NOMO-1 treated with DMSO at 0.1 percent for 48 hours (cell line): ENCODE measurements at regions not wholly inside any gene's neighbourhood (a gene's known extent, or its start where the extent isn't known, plus 50 kb on each side); places are given as distances from the start of the nearest gene placed in this dataset.
"Not testable (repeated sequence)": the region's sequence is repeated elsewhere in the genome, so short reads cannot be mapped to it uniquely, and the experiment has no call there.

Source experiments
- DNase-seq: peaks from one replicate; lab custom pipeline; 2025; ENCODE audit not compliant: unreplicated experiment; lab: John Stamatoyannopoulos, UW

GRCh38 chr3:87435926-87436620 lies 159.7 kb upstream of the POU1F1 start:
- DNase-seq = no peak

GRCh38 chr3:87433445-87433844 lies 157.1 kb upstream of the POU1F1 start:
- not testable (repeated sequence) for DNase-seq

GRCh38 chr3:87426918-87427317 lies 150.5 kb upstream of the POU1F1 start:
- DNase-seq = no peak

GRCh38 chr3:87425056-87425455 lies 148.7 kb upstream of the POU1F1 start:
- no peak for DNase-seq

- no peak for DNase-seq
These were observed 147.0 kb upstream of the POU1F1 start for GRCh38 chr3:87423336-87423735.

- DNase-seq = no peak
These were observed 145.9 kb upstream of the POU1F1 start for GRCh38 chr3:87422333-87422732.

- DNase-seq = no peak
These were observed 143.8 kb upstream of the POU1F1 start for GRCh38 chr3:87420171-87420570.

GRCh38 chr3:87414271-87414670 lies 137.9 kb upstream of the POU1F1 start:
- no peak for DNase-seq

GRCh38 chr3:87413814-87414213 lies 137.4 kb upstream of the POU1F1 start:
- DNase-seq = no peak

- no peak for DNase-seq
These were observed 133.7 kb upstream of the POU1F1 start for GRCh38 chr3:87410110-87410509.

GRCh38 chr3:87398168-87398801 lies 121.9 kb upstream of the POU1F1 start:
- DNase-seq = no peak

GRCh38 chr3:87397211-87397610 lies 120.8 kb upstream of the POU1F1 start:
- DNase-seq = no peak

GRCh38 chr3:87390821-87391220 lies 114.4 kb upstream of the POU1F1 start:
- no peak for DNase-seq

- DNase-seq = no peak
These were observed 114.0 kb upstream of the POU1F1 start for GRCh38 chr3:87390353-87390752.

- DNase-seq = no peak
These were observed 98.9 kb upstream of the POU1F1 start for GRCh38 chr3:87375231-87375682.

- no peak for DNase-seq
These were observed 93.6 kb upstream of the POU1F1 start for GRCh38 chr3:87370007-87370406.

- no peak for DNase-seq
These were observed 91.4 kb upstream of the POU1F1 start for GRCh38 chr3:87367736-87368135.

GRCh38 chr3:87363721-87364120 lies 87.3 kb upstream of the POU1F1 start:
- no peak for DNase-seq

GRCh38 chr3:87361956-87362355 lies 85.6 kb upstream of the POU1F1 start:
- DNase-seq = no peak

- no peak for DNase-seq
These were observed 84.9 kb upstream of the POU1F1 start for GRCh38 chr3:87361271-87361670.

GRCh38 chr3:87359826-87360225 lies 83.4 kb upstream of the POU1F1 start:
- DNase-seq = no peak

GRCh38 chr3:87359025-87359424 lies 82.6 kb upstream of the POU1F1 start:
- DNase-seq = no peak

GRCh38 chr3:87358066-87358465 lies 81.7 kb upstream of the POU1F1 start:
- no peak for DNase-seq
